WTC11 (cell line): ENCODE measurements at regions not wholly inside any gene's neighbourhood (a gene's known extent, or its start where the extent isn't known, plus 50 kb on each side); places are given as distances from the start of the nearest gene placed in this dataset.

Source experiments
- ARID4B ChIP-seq: sonication (generic); formaldehyde crosslinking; IDR thresholded peaks from 2 replicates; pipeline ENCODE4 v1.8.0; 2023; ENCODE audit warnings: missing genetic modification reagents, mild to moderate bottlenecking, borderline replicate concordance
- FOXK1 ChIP-seq: sonication (generic); formaldehyde crosslinking; IDR thresholded peaks from 2 replicates; pipeline ENCODE4 v1.8.0; 2022; ENCODE audit warnings: mild to moderate bottlenecking, moderate library complexity, missing genetic modification reagents
- FOXP1 ChIP-seq: sonication (generic); formaldehyde crosslinking; IDR thresholded peaks from 2 replicates; pipeline ENCODE4 v1.8.0; 2022; ENCODE audit warnings: missing genetic modification reagents, mild to moderate bottlenecking, moderate library complexity, borderline replicate concordance
- KAT7 ChIP-seq: sonication (generic); formaldehyde crosslinking; IDR thresholded peaks from 2 replicates; pipeline ENCODE4 v1.8.1; 2023; ENCODE audit warnings: missing genetic modification reagents, mild to moderate bottlenecking, borderline replicate concordance
- MXD4 ChIP-seq: fragments of 250-450 bp; sonication (Bioruptor Pico); IDR thresholded peaks from 2 replicates; pipeline ENCODE4 v1.8.0; 2021; ENCODE audit warnings: mild to moderate bottlenecking, moderate library complexity, borderline replicate concordance
- NFE2L1 ChIP-seq: sonication (generic); formaldehyde crosslinking; IDR thresholded peaks from 2 replicates; pipeline ENCODE4 v1.8.1; 2023; ENCODE audit warnings: missing genetic modification reagents
- NR1H2 ChIP-seq: sonication (generic); formaldehyde crosslinking; IDR thresholded peaks from 2 replicates; pipeline ENCODE4 v1.9.0; 2021; ENCODE audit warnings: mild to moderate bottlenecking, moderate library complexity, missing genetic modification reagents
- PRDM15 ChIP-seq: sonication (generic); formaldehyde crosslinking; IDR thresholded peaks from 2 replicates; pipeline ENCODE4 v1.8.0; 2022; ENCODE audit warnings: missing genetic modification reagents
- TEAD4 ChIP-seq: sonication (generic); formaldehyde crosslinking; IDR thresholded peaks from 2 replicates; pipeline ENCODE4 v1.8.0; 2022; ENCODE audit warnings: mild to moderate bottlenecking, missing genetic modification reagents
- USF1 ChIP-seq: sonication (generic); formaldehyde crosslinking; IDR thresholded peaks from 2 replicates; pipeline ENCODE4 v1.8.0; 2022; ENCODE audit warnings: mild to moderate bottlenecking, missing genetic modification reagents
- TF ChIP-seq, protein P1 (sequence below): fragments of 250-450 bp; sonication (Bioruptor Pico); IDR thresholded peaks from 2 replicates; pipeline ENCODE4 v1.9.0; 2021; ENCODE audit warnings: mild to moderate bottlenecking, borderline replicate concordance
- TF ChIP-seq, protein P2 (sequence below): sonication (generic); formaldehyde crosslinking; IDR thresholded peaks from 2 replicates; pipeline ENCODE4 v1.8.0; 2022; ENCODE audit warnings: mild to moderate bottlenecking, missing genetic modification reagents
- TF ChIP-seq, protein P3 (sequence below): sonication (generic); formaldehyde crosslinking; IDR thresholded peaks from 2 replicates; pipeline ENCODE4 v1.8.1; 2023; ENCODE audit warnings: mild to moderate bottlenecking, missing genetic modification reagents, moderate library complexity

- TF ChIP-seq MXD4 (CRISPR knock-in tag) (no peak), NFE2L1 (CRISPR knock-in tag) (no peak), ARID4B (CRISPR knock-in tag) (no peak), PRDM15 (CRISPR knock-in tag) (no peak), NR1H2 (CRISPR knock-in tag) (no peak), TEAD4 (CRISPR knock-in tag) (no peak), KAT7 (CRISPR knock-in tag) (no peak), USF1 (no peak), FOXK1 (CRISPR knock-in tag) (no peak), FOXP1 (CRISPR knock-in tag) (no peak)
- TF ChIP-seq, protein P1, sequence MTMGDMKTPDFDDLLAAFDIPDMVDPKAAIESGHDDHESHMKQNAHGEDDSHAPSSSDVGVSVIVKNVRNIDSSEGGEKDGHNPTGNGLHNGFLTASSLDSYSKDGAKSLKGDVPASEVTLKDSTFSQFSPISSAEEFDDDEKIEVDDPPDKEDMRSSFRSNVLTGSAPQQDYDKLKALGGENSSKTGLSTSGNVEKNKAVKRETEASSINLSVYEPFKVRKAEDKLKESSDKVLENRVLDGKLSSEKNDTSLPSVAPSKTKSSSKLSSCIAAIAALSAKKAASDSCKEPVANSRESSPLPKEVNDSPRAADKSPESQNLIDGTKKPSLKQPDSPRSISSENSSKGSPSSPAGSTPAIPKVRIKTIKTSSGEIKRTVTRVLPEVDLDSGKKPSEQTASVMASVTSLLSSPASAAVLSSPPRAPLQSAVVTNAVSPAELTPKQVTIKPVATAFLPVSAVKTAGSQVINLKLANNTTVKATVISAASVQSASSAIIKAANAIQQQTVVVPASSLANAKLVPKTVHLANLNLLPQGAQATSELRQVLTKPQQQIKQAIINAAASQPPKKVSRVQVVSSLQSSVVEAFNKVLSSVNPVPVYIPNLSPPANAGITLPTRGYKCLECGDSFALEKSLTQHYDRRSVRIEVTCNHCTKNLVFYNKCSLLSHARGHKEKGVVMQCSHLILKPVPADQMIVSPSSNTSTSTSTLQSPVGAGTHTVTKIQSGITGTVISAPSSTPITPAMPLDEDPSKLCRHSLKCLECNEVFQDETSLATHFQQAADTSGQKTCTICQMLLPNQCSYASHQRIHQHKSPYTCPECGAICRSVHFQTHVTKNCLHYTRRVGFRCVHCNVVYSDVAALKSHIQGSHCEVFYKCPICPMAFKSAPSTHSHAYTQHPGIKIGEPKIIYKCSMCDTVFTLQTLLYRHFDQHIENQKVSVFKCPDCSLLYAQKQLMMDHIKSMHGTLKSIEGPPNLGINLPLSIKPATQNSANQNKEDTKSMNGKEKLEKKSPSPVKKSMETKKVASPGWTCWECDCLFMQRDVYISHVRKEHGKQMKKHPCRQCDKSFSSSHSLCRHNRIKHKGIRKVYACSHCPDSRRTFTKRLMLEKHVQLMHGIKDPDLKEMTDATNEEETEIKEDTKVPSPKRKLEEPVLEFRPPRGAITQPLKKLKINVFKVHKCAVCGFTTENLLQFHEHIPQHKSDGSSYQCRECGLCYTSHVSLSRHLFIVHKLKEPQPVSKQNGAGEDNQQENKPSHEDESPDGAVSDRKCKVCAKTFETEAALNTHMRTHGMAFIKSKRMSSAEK (CRISPR knock-in tag), result no peak
- TF ChIP-seq, protein P2, sequence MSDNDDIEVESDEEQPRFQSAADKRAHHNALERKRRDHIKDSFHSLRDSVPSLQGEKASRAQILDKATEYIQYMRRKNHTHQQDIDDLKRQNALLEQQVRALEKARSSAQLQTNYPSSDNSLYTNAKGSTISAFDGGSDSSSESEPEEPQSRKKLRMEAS (CRISPR knock-in tag), result no peak
- TF ChIP-seq, protein P3, sequence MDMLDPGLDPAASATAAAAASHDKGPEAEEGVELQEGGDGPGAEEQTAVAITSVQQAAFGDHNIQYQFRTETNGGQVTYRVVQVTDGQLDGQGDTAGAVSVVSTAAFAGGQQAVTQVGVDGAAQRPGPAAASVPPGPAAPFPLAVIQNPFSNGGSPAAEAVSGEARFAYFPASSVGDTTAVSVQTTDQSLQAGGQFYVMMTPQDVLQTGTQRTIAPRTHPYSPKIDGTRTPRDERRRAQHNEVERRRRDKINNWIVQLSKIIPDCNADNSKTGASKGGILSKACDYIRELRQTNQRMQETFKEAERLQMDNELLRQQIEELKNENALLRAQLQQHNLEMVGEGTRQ, result no peak
These were observed 516.5 kb downstream of the SUCLA2 start (continued) for GRCh38 chr13:47484548-47484947.
